HG03378 (cell line): ENCODE measurements at regions not wholly inside any gene's neighbourhood (a gene's known extent, or its start where the extent isn't known, plus 50 kb on each side); places are given as distances from the start of the nearest gene placed in this dataset.
"Not testable (repeated sequence)": the region's sequence is repeated elsewhere in the genome, so short reads cannot be mapped to it uniquely, and the experiment has no call there.

Experiments
- ATAC-seq: cut with Tn5 transposase; IDR thresholded peaks from one replicate; pipeline ENCODE4 v1.9.1; 2021; ENCODE audit warnings: mild to moderate bottlenecking, moderate library complexity; ENCODE audit not compliant: unreplicated experiment

DNA sequence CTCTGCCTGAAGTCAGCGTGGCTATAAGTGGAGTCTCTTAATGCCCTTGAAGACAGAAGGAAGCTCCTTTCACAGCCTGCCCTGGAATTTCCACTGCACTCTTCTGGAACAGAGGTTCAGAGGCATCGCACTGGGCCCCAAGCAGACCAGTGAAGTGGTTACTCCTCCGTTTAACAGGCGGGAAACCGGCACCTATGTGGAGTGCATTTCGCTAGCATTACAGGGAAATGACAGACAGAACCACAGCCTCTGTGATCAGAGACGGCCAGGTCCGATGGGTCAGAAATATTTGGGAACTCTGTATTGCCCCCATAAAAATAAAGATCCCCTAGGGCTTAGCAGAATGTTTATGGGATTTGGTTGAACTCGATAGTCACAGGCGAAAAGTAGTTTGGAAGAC is 406.9 kb upstream of the PRKCQ start:
- no peak for ATAC-seq

GRCh38 chr10:6985644-6986043 is 405.6 kb upstream of the PRKCQ start:
- no peak for ATAC-seq

DNA sequence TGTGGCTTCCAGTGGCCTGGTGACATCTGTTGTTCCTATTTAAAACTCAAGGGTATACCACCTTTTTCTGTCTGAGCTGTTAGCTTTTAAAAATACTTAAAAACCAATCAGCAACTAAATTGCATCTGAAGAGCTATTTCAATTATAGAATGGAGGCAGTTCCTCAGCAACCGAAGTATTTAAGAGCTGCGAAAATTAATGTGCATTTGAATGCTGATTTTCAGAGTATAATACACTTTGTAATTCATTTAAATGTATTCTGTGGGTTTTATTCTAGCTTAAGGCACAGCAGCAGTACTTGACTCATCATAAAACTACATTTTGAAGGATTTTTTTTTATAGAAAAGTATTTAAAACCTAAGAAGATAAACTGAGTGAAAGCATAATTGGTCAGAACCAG is 404.9 kb upstream of the PRKCQ start:
- ATAC-seq, result no peak

- not testable (repeated sequence) for ATAC-seq
Measured at GRCh38 chr10:6984016-6984415, 403.9 kb upstream of the PRKCQ start.

DNA sequence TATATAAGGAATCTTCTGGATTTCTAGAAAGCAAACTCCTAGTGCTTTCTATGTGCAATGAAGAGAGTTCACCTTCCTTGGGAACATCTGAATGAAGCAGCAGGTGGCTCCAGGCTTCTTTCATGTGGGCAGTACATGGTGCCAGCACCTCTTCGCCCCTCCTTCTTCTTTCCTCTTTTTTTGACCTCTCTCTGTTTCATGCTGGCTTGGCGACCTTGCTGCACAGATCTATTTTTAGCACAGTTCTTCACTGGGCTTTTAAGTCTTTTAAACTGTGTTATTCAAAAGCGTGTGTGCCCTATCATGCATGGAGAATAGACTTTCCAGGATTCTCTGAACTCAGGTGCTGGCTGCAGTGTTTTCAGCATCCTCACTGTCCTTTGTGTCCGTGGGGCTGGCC is 400.3 kb upstream of the PRKCQ start:
- ATAC-seq, result no peak

DNA sequence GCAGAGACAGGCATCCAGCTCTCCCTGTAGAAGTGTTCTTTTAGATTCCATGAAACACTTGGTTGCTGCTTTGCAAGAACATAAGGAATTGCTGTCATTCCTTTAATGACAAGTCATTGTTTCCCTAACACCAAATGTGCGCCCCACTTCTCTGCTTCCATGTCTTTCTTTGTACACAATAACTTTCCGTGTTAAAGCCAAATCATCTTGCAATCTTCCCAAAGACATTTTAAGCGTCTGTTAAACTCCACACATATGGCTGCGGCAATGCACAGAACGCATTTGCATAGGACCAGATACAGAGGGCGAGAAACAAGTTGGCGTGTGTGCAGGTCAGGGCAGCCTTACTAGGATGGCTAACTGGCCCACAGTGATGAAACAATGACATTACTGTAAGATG is 399.3 kb upstream of the PRKCQ start:
- no peak for ATAC-seq

DNA sequence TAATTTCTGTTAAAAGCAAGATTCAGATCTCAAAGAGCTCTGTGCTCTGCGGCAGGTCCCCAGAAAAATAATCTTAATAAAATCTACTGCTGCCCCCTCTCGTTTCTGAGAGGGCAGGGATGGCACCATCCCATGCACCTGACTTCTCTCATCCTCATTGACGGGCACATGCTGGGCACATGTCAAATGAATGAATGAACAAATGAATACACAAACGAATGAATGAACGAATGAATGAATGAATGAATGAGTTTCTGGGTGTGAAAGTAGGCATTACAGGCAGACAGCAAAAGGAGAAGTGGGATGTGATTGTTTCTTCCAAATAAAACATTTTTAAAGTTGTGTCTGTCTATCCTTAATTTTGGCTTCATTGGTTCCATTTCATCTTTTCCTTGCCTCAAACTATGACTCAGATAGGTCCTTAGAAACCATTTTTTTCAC is 398.1 kb upstream of the PRKCQ start:
- ATAC-seq, result no peak

- no peak for ATAC-seq
Measured at GRCh38 chr10:6977398-6978186, 397.5 kb upstream of the PRKCQ start.

- ATAC-seq, result no peak
Measured at GRCh38 chr10:6973899-6974298, 393.8 kb upstream of the PRKCQ start.

- ATAC-seq, result no peak
Measured at GRCh38 chr10:6972226-6972625, 392.1 kb upstream of the PRKCQ start.

GRCh38 chr10:6969659-6970058 is 389.6 kb upstream of the PRKCQ start:
- no peak for ATAC-seq

DNA sequence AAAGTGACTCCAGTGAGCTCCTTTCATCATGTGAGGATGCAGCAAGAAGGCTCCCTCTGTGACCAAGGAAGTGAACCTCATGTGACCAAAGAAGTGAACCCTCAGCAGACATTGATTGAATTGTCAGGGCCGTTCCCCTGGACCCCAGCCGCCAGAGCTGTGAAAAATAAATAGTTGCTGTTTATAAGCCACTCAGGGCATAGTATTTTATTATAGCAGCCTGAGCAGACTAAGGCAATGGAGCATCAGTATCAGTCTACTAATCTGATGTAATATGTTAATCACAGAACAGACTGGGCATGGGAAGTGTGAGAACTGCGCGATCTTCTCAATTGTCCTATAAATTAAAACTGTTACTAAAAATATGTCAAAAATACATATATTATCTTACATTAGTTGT is 384.5 kb upstream of the PRKCQ start:
- no peak for ATAC-seq

GRCh38 chr10:6962576-6962975 is 382.5 kb upstream of the PRKCQ start:
- no peak for ATAC-seq

DNA sequence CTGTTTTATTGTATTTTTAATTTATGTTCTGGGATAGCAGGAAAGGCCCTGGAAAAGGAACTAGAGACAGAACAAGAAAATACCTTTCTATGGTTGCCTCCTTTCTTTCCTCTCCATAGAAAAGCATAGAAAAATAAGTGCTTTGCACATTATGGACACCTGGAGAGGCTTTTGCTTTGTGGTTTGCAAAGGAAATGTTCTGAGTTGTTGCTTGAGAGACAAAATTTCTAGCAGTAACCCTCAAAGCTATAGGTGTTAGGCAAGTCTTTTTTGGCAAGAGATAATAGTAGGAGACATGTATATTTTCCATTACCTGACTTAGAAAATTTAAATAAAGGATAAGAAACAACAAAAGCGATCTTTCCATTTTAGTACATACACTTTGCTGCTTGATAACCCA is 378.6 kb upstream of the PRKCQ start:
- no peak for ATAC-seq

DNA sequence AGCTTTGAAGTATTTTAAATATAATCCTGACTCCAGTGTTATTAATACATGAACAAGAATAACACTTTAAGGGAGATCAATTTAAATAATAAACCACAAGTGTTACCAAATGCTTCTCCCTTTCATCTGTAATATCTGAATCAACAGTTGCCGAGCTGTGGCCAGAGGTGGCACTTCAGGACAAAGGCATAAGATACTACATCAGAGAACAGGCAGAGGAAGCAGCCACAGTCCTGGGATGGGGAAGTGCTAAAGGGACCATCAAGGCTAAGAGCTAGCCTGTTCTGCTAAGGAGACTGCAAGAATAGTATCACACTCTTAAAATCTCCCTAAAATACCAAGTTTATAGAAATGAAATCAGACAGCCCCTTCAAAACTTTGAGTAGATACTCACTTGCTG is 378.2 kb upstream of the PRKCQ start:
- ATAC-seq, result no peak

- no peak for ATAC-seq
Measured at GRCh38 chr10:6957851-6958250, 377.8 kb upstream of the PRKCQ start.

DNA sequence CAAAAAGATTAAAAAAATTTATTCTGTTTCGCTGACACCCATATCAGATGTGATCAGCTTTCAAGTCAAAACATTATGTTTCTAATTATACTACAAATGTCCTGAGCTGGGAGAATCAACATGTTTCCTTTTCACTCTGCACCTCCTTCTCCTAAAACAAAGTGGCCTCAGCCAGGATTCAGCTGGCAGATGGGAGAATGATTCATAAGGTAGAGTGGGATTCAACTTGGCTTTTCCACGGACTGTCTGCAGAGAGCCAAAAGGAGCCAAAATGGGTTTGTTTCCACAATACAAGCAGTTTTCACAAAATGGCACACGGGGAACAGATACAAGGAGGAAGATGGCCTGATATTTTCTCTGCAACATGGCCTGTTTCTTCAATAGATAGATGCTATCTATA is 376.5 kb upstream of the PRKCQ start:
- ATAC-seq, result no peak

DNA sequence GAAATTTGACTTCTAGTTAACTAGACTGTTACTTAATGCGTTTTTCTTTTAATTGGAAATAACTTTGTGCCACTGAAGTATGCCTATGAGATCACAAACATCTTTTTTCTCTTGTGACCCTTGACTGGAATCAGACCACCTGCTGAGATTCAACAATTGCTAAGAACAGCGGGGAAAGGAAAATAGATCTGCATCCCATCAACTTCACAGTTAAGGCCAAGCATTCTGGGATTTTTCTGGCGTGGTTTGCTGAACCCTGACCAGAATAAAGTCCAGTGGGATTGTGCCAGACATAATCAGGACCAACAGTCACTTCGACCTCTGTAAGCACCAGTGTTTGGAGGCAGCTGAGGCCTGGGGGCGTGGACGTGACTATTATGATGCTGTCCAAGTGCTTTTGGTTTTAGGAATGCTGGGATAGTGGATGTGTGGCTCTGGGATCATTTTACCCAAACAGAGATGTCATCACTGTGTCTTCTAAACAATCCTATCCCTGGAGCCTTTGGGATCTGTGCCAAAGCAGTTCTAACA is 373.3 kb upstream of the PRKCQ start:
- no peak for ATAC-seq

- ATAC-seq, result no peak
Measured at GRCh38 chr10:6951732-6952131, 371.7 kb upstream of the PRKCQ start.

- no peak for ATAC-seq
Measured at GRCh38 chr10:6950133-6950532, 370.1 kb upstream of the PRKCQ start.

- ATAC-seq, result no peak
Measured at GRCh38 chr10:6944436-6944835, 364.4 kb upstream of the PRKCQ start.

DNA sequence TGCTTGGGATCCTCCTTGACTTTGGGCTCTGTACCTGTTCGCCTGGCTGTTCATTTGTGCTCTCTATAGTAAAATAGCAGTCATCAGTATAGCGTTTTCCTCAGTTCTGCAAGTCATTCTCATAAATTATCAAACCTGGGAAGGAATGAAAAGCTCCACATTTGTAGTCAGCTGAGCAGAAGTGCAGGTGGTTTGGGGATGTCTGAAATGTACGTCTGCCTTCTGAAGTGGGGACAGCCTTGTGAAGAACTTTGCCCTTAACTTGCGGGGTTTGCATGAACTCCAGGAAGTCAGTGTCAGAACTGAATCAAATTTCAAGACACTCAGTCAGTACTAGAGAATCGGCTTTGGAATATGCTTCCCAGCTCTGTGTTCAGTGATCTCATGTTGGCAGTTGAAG is 358.3 kb upstream of the PRKCQ start:
- ATAC-seq, result no peak

GRCh38 chr10:6936931-6937330 is 356.9 kb upstream of the PRKCQ start:
- no peak for ATAC-seq
